ENCODE measurements at regions not wholly inside any gene's neighbourhood (a gene's known extent, or its start where the extent isn't known, plus 50 kb on each side); places are given as distances from the start of the nearest gene placed in this dataset.

DNA sequence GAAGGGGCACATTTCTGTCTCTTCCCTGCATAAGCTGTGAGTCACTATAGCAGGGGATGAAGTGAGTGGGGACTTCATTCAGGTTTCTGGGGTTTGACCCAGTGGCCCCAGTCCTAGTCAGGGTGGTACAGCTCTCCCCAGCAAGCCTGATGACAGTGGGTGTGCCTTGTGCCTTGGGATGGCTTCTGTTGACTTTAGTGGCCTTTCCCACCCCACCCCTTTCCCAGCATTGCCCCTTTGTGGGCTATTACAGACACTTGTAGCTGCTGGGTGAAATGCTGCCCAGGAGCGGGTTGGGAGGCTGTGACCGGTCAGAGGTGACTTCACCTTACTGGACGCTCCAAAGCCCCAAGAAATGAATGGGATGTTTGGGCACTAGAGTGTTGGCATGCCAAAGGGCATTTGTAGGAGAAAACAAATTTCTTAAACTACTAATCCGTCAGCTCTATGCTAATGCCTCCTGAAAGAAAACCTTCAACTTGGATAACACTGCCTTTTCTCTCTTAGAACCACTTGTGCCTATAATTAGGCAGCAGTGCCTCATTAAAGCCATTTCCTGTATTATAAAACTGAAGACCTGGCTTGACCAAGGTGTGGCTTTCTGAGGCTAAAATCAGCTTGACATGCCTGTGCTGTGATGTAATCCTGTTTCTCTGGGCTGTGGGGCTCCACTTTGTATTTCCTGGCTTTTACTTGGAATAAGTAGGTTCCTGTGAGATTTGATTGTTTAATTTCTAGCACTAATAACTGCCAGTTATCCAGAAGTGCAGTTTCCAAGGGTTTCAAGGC lies 119.0 kb upstream of the SLC25A48 start (continued):
- TF ChIP-seq NFXL1 (IDR thresholded peaks at IDR 0.05; ENCODE audit: borderline replicate concordance): no peak
- no peak for TF ChIP-seq TCF3 (IDR thresholded peaks at IDR 0.05; ENCODE audit: borderline replicate concordance, insufficient read depth, low read depth, low read length)
- no peak for TF ChIP-seq POU2F2 (IDR thresholded peaks at IDR 0.05; ENCODE audit: borderline replicate concordance, low read depth, low read length)

DNA sequence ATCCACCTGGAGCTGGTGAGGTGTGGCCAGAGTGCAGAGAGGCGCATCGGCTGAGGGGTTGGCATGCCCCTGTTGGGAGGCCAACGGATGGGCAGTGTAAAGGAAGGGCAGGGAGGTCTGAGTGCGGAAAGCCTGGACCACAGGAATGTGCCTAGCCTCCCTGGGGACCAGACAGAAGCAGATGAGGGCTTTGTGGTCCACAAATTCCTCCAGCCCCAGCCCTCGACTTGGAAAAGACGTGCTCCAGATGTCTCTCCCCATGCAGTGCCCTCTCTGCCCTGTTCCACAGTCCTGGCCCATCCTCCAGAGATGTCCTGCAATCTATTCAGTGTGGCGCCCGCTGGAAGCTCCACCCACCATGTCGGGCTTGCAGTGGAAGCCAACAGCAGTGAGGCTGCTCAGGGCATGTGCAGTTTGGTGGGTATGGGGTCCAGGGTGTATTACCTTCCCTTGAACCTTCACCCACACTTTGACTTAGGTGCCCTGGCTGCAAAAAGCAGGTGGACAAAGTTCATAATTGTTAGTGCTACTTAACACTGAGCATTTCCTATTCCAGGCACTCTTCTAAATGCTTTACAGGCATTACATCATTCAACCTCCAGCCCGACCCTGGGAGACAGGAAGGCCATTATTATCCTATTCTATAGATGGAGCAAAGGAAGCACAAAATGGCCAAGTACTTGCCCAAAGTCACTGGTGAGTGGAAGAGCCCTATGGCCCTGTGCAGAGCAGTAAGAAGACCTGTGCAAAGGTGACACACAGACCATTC lies 120.2 kb upstream of the SLC25A48 start:
- CTCF ChIA-PET: no interaction called here
- SMC1A ChIA-PET (ENCODE audit: uncharacterized antibody, unreplicated experiment): no interaction called here
- Histone ChIP-seq H3K9ac (ENCODE audit: control insufficient read depth, insufficient read depth, low read length) (no peak overlapping the region), H3K36me3 (ENCODE audit: control insufficient read depth in 2 of 2, insufficient read depth in 2 of 2, low read length in 1 of 2) (no peaks in the 10 kb centered on the region), H3K27me3 (replicated peaks in 1 of 2; ENCODE audit: control insufficient read depth in 2 of 2, insufficient read depth in 2 of 2, low read length in 1 of 2) (peaks cover 3 to 4% of the 10 kb centered on the region in 2 experiments; a peak in 2 of 4 replicates), H3K4me3 (no peak overlapping the region), H3K79me2 (ENCODE audit: control insufficient read depth, insufficient read depth, low read length) (no peaks in the 10 kb centered on the region), H3K27ac (ENCODE audit: control insufficient read depth, insufficient read depth) (no peak overlapping the region), H4K20me1 (ENCODE audit: control insufficient read depth, insufficient read depth) (no peaks in the 10 kb centered on the region), H2AFZ (ENCODE audit: control insufficient read depth, low read depth, low read length) (no peak overlapping the region), H3K9me3 (replicated peaks; ENCODE audit: control insufficient read depth, insufficient read depth, low read length) (no peaks in the 10 kb centered on the region), H3K4me2 (ENCODE audit: control insufficient read depth, insufficient read depth) (no peak overlapping the region), H3K4me1 (ENCODE audit: control insufficient read depth, insufficient read depth, low read length) (no peaks in the 10 kb centered on the region)
- RAD21 ChIA-PET (ENCODE audit: unreplicated experiment): no interaction called here
- ATAC-seq (no peak), DNase-seq (ENCODE audit: low read depth, low spot score) (no peak), FAIRE-seq (no peak)
- in situ Hi-C loops (cut with MboI): no loop called here
- intact Hi-C loops (cut with micrococcal nuclease; ENCODE audit: unreplicated experiment): no loop called here
- TF ChIP-seq ZNF217 (IDR thresholded peaks at IDR 0.05): no peak
- no peak for TF ChIP-seq RELA (IDR thresholded peaks at IDR 0.05; ENCODE audit: borderline replicate concordance, partially characterized antibody)
- no peak for TF ChIP-seq PML (IDR thresholded peaks at IDR 0.05; ENCODE audit: low read length)
- no peak for TF ChIP-seq TCF3 (IDR thresholded peaks at IDR 0.05; ENCODE audit: borderline replicate concordance, insufficient read depth, low read depth, low read length)
- no peak for TF ChIP-seq IRF4 (IDR thresholded peaks at IDR 0.05; ENCODE audit: low read depth, low read length)
- POLR2A ChIA-PET: no interaction called here
- no TSS peak for BruUV-seq (replicated peaks)
- whole genome bisulfite sequencing (ENCODE audit: insufficient coverage, insufficient replicate concordance, low lambda C conversion rate, missing lambda C conversion rate): 27% methylated on average over 10 of the region's 10 CpGs

Data from GM12878 (cell line).